ENCODE measurements at regions not wholly inside any gene's neighbourhood (a gene's known extent, or its start where the extent isn't known, plus 50 kb on each side); places are given as distances from the start of the nearest gene placed in this dataset.
"Not testable (repeated sequence)": the region's sequence is repeated elsewhere in the genome, so short reads cannot be mapped to it uniquely, and the experiment has no call there.

GRCh38 chr6:163698086-163698485, 283.6 kb downstream of the QKI start:
- no peak for TF ChIP-seq CTCF (IDR thresholded peaks at IDR 0.05; ENCODE audit: low read depth, low read length)
- TF ChIP-seq EZH2phosphoT487 (IDR thresholded peaks at IDR 0.05; ENCODE audit: low read depth): no peak
- no peaks in the 10 kb centered on the region for H3K9me3 ChIP-seq (ENCODE audit: insufficient read depth, low read length)
- no peak overlapping the region for H3K4me3 ChIP-seq (ENCODE audit: low read length)
- no peaks in the 10 kb centered on the region for H3K4me1 ChIP-seq (ENCODE audit: low read length)
- no peaks in the 10 kb centered on the region for H3K79me2 ChIP-seq (ENCODE audit: low read length)
- H4K20me1 ChIP-seq (ENCODE audit: insufficient read depth, low read length): no peaks in the 10 kb centered on the region
- no peak overlapping the region for H3K9ac ChIP-seq (ENCODE audit: low read length)
- no peak overlapping the region for H3K4me2 ChIP-seq (ENCODE audit: low read length)
- no peak overlapping the region for H2AFZ ChIP-seq (ENCODE audit: low read depth, low read length)
- no peaks in the 10 kb centered on the region for H3K36me3 ChIP-seq (replicated peaks; ENCODE audit: low read depth, low read length)
- H3K27ac ChIP-seq (ENCODE audit: low read length): no peak overlapping the region
- H3K27me3 ChIP-seq (ENCODE audit: low read depth, low read length): no peaks in the 10 kb centered on the region

GRCh38 chr6:163696311-163696710, 281.8 kb downstream of the QKI start:
- H3K36me3 ChIP-seq (replicated peaks; ENCODE audit: low read depth, low read length); H2AFZ ChIP-seq (ENCODE audit: low read depth, low read length); H3K27me3 ChIP-seq (ENCODE audit: low read depth, low read length); H3K9ac ChIP-seq (ENCODE audit: low read length); H4K20me1 ChIP-seq (ENCODE audit: insufficient read depth, low read length); H3K4me2 ChIP-seq (ENCODE audit: low read length); H3K9me3 ChIP-seq (ENCODE audit: insufficient read depth, low read length); H3K4me1 ChIP-seq (ENCODE audit: low read length); H3K27ac ChIP-seq (ENCODE audit: low read length); H3K79me2 ChIP-seq (ENCODE audit: low read length); H3K4me3 ChIP-seq (ENCODE audit: low read length): not testable (repeated sequence)

GRCh38 chr6:163695414-163695864, 280.9 kb downstream of the QKI start:
- no peak for TF ChIP-seq EZH2phosphoT487 (IDR thresholded peaks at IDR 0.05; ENCODE audit: low read depth)
- TF ChIP-seq CTCF (IDR thresholded peaks at IDR 0.05; ENCODE audit: low read depth, low read length): no peak
- Histone ChIP-seq H3K9ac (ENCODE audit: low read length) (no peak overlapping the region), H3K4me3 (ENCODE audit: low read length) (no peak overlapping the region), H3K4me2 (ENCODE audit: low read length) (no peak overlapping the region), H3K4me1 (ENCODE audit: low read length) (no peaks in the 10 kb centered on the region), H3K27me3 (ENCODE audit: low read depth, low read length) (no peaks in the 10 kb centered on the region), H3K79me2 (ENCODE audit: low read length) (no peaks in the 10 kb centered on the region), H3K36me3 (replicated peaks; ENCODE audit: low read depth, low read length) (no peaks in the 10 kb centered on the region), H3K27ac (ENCODE audit: low read length) (no peak overlapping the region), H4K20me1 (ENCODE audit: insufficient read depth, low read length) (no peaks in the 10 kb centered on the region), H2AFZ (ENCODE audit: low read depth, low read length) (no peak overlapping the region), H3K9me3 (ENCODE audit: insufficient read depth, low read length) (no peaks in the 10 kb centered on the region)

GRCh38 chr6:163694988-163695398, 280.5 kb downstream of the QKI start:
- H2AFZ ChIP-seq (ENCODE audit: low read depth, low read length): no peak overlapping the region
- H3K36me3 ChIP-seq (replicated peaks; ENCODE audit: low read depth, low read length): no peaks in the 10 kb centered on the region
- no peaks in the 10 kb centered on the region for H3K79me2 ChIP-seq (ENCODE audit: low read length)
- H4K20me1 ChIP-seq (ENCODE audit: insufficient read depth, low read length): no peaks in the 10 kb centered on the region
- H3K27ac ChIP-seq (ENCODE audit: low read length): no peak overlapping the region
- H3K4me3 ChIP-seq (ENCODE audit: low read length): no peak overlapping the region
- no peak overlapping the region for H3K9ac ChIP-seq (ENCODE audit: low read length)
- no peaks in the 10 kb centered on the region for H3K4me1 ChIP-seq (ENCODE audit: low read length)
- H3K4me2 ChIP-seq (ENCODE audit: low read length): no peak overlapping the region
- no peaks in the 10 kb centered on the region for H3K9me3 ChIP-seq (ENCODE audit: insufficient read depth, low read length)
- H3K27me3 ChIP-seq (ENCODE audit: low read depth, low read length): no peaks in the 10 kb centered on the region
- TF ChIP-seq CTCF (IDR thresholded peaks at IDR 0.05; ENCODE audit: low read depth, low read length) (no peak), EZH2phosphoT487 (IDR thresholded peaks at IDR 0.05; ENCODE audit: low read depth) (no peak)

GRCh38 chr6:163694072-163694471, 279.6 kb downstream of the QKI start:
- no peak overlapping the region for H3K27ac ChIP-seq (ENCODE audit: low read length)
- no peaks in the 10 kb centered on the region for H3K9me3 ChIP-seq (ENCODE audit: insufficient read depth, low read length)
- H3K27me3 ChIP-seq (ENCODE audit: low read depth, low read length): no peaks in the 10 kb centered on the region
- H3K36me3 ChIP-seq (replicated peaks; ENCODE audit: low read depth, low read length): no peaks in the 10 kb centered on the region
- no peak overlapping the region for H2AFZ ChIP-seq (ENCODE audit: low read depth, low read length)
- H4K20me1 ChIP-seq (ENCODE audit: insufficient read depth, low read length): no peaks in the 10 kb centered on the region
- no peak overlapping the region for H3K9ac ChIP-seq (ENCODE audit: low read length)
- H3K79me2 ChIP-seq (ENCODE audit: low read length): no peaks in the 10 kb centered on the region
- H3K4me3 ChIP-seq (ENCODE audit: low read length): no peak overlapping the region
- H3K4me2 ChIP-seq (ENCODE audit: low read length): no peak overlapping the region
- no peaks in the 10 kb centered on the region for H3K4me1 ChIP-seq (ENCODE audit: low read length)
- no peak for TF ChIP-seq EZH2phosphoT487 (IDR thresholded peaks at IDR 0.05; ENCODE audit: low read depth)
- no peak for TF ChIP-seq CTCF (IDR thresholded peaks at IDR 0.05; ENCODE audit: low read depth, low read length)
